HFFc6 (cell line): ENCODE measurements at regions not wholly inside any gene's neighbourhood (a gene's known extent, or its start where the extent isn't known, plus 50 kb on each side); places are given as distances from the start of the nearest gene placed in this dataset.

Source experiments
- DNase-seq: peaks from one replicate; pipeline ENCODE4 v3.0.0-alpha.2; 2018
- H3K27ac Mint-ChIP-seq: 2 replicates; pipeline ENCODE4 v1.8.0; 2020; ENCODE audit warnings: mild to moderate bottlenecking, mixed read lengths
- H3K27me3 Mint-ChIP-seq: 2 replicates; pipeline ENCODE4 v1.8.0; 2021; ENCODE audit warnings: mild to moderate bottlenecking, moderate library complexity, mixed read lengths; ENCODE audit not compliant: insufficient read depth
- H3K36me3 Mint-ChIP-seq: 2 replicates; pipeline ENCODE4 v1.8.0; 2021; ENCODE audit warnings: low read depth, mixed read lengths
- H3K4me1 Mint-ChIP-seq: 2 replicates; pipeline ENCODE4 v1.8.0; 2020; ENCODE audit warnings: low read depth, mixed read lengths
- H3K4me3 Mint-ChIP-seq: 2 replicates; pipeline ENCODE4 v1.8.0; 2020; ENCODE audit warnings: mild to moderate bottlenecking, moderate library complexity, mixed read lengths
- H3K9me3 Mint-ChIP-seq: 2 replicates; pipeline ENCODE4 v1.8.0; 2020; ENCODE audit warnings: mild to moderate bottlenecking, mixed read lengths
- TF ChIP-seq, protein P1 (sequence below): fragments of 200-600 bp; sonication (generic); IDR thresholded peaks from 2 replicates; pipeline ENCODE4 v1.5.0; 2021; ENCODE audit warnings: antibody characterized with exemption, mild to moderate bottlenecking

DNA sequence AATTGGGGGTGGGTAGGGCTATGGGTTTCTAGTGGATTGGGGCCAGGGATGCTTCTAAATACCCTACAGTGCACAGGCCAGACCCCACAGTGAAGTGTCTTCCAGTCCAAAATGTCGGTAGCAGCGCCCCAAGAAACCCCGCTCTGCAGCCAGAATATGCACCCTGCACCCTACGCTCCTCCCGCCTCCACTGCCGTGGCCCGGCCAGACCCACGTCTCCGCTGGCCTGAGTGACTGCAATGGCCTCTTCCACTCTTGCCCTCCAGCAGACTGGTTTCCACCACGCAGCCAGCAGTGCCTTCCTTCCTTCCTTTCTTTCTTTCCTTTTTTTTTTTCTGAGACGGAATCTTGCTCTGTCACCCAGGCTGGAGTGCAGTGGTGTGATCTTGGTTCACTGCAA is 91.4 kb upstream of the TAF1B start:
- DNase-seq: no peak
- peak overlapping the region; percentile 97 for H3K27ac Mint-ChIP-seq
- peaks cover 37% of the 10 kb centered on the region for H3K4me1 Mint-ChIP-seq
- no peaks in the 10 kb centered on the region for H3K9me3 Mint-ChIP-seq
- no peak overlapping the region for H3K4me3 Mint-ChIP-seq
- H3K27me3 Mint-ChIP-seq: peaks cover 3% of the 10 kb centered on the region
- no peaks in the 10 kb centered on the region for H3K36me3 Mint-ChIP-seq
- TF ChIP-seq, protein P1, sequence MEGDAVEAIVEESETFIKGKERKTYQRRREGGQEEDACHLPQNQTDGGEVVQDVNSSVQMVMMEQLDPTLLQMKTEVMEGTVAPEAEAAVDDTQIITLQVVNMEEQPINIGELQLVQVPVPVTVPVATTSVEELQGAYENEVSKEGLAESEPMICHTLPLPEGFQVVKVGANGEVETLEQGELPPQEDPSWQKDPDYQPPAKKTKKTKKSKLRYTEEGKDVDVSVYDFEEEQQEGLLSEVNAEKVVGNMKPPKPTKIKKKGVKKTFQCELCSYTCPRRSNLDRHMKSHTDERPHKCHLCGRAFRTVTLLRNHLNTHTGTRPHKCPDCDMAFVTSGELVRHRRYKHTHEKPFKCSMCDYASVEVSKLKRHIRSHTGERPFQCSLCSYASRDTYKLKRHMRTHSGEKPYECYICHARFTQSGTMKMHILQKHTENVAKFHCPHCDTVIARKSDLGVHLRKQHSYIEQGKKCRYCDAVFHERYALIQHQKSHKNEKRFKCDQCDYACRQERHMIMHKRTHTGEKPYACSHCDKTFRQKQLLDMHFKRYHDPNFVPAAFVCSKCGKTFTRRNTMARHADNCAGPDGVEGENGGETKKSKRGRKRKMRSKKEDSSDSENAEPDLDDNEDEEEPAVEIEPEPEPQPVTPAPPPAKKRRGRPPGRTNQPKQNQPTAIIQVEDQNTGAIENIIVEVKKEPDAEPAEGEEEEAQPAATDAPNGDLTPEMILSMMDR: no peak

DNA sequence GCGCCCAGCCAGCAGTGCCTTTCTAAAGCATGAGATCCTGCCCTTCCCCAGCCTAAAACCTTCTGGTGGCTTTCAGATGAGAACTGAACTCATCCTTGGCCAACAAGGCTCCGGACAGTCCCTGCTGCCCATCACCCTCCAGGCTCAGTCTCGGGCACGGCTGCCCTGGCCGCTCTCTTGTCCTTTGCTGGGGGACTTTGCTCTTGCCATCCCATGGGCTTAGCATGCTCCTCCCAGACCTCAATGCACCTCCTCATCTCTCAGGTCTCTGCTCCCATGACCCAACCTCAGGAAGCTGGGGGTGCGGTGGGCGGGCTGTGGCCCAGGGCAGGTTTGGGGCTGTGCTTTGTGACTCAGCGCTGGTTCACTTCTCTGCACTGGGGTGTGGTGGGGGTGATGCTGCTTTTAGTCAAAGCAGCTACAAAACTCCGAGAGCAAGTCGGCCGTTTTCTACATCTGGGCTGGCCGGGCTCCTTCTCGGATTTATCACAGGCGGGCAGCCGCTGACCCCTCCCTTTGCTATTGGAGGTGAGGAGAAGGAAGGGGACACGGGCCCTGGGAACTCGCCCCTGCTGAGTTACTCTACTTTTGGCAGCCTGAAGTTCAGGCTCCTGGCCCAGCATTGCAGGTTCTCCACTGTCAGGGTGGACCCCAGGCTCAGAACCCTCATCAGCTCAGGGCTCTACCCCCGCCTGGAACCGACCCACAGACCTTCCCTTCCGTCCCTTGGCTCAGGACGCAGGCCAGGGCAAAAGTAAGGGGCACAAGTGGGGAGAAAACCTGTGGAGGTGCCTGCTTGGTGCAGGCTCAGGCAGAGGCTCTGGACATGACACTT is 90.6 kb upstream of the TAF1B start:
- Mint-ChIP-seq H3K36me3 (no peaks in the 10 kb centered on the region), H3K9me3 (no peaks in the 10 kb centered on the region), H3K4me1 (peaks cover 43% of the 10 kb centered on the region), H3K27me3 (peaks cover 6% of the 10 kb centered on the region), H3K4me3 (peak overlapping the region; percentile 78), H3K27ac (peak overlapping the region; percentile 97)
- peak; percentile 86 for DNase-seq
- TF ChIP-seq, protein P1: no peak

DNA sequence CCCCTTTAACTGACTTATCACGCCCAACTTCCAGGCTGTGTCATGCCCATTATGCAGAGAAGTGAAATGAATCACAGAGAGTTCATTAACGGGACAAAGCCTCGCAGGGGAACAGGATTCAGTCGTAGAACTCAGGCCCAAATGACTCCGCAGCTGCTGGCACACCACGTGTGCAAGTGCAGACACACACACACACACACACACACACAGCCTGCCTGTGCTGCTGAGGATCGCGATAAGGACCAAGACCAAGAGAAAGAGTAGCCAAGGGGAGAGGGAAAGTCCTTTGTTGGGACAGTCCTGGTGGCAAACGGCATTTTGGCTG is 90.0 kb upstream of the TAF1B start:
- Mint-ChIP-seq H3K27ac (peak overlapping the region; percentile 97), H3K36me3 (no peaks in the 10 kb centered on the region), H3K27me3 (peaks cover 6% of the 10 kb centered on the region), H3K4me3 (peak overlapping the region; percentile 78), H3K9me3 (no peaks in the 10 kb centered on the region), H3K4me1 (peaks cover 47% of the 10 kb centered on the region)
- DNase-seq: peak; percentile 96
- TF ChIP-seq, protein P1: no peak

DNA sequence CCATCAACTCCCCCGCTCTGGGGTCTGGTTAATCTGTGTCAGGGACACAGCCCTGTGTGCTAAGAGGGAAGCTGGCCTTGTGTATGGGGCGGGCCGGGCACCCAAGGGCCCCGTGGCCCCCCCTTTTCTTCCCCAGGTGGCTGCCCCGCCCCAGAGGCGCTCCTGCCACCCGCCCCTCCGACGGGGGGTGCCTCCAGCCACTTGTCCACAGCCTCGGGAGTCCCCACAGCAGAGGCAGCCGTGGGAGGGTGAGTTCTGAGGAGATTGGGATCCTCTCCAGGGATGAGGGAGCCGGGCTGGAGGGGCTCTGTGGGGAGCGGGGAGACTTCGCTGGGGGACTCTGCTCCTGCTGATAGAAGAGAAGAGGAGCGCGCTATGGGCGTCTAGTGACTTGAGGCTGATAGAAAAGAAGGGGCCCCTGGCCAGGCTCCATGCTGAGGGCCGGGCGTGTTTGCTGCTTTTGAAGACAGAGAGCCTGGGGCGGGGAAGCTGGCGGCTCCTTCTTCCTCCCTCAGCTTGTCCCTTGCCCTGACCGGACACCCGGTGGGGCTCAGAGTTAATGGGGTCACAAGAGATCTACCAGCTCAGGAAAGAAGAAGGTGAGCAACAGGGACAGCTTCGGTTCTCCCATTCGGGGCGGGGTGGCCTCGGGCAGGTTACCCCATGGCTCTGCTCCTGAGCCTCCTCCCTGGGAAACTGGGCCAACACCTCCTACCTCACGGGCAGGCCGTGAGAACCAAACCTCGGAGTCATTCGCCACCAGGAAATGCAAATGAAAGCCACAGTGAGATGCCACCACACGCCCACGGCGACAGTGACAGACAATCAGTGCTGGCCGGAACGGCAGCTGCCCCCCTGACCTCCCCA is 89.4 kb upstream of the TAF1B start:
- Mint-ChIP-seq H3K4me3 (peak overlapping the region; percentile 78; the same call in 1 of the 2 replicates), H3K27ac (peak overlapping the region; percentile 97), H3K27me3 (peaks cover 6% of the 10 kb centered on the region), H3K36me3 (no peaks in the 10 kb centered on the region), H3K9me3 (no peaks in the 10 kb centered on the region), H3K4me1 (peaks cover 47% of the 10 kb centered on the region)
- TF ChIP-seq, protein P1: no peak
- no peak for DNase-seq

DNA sequence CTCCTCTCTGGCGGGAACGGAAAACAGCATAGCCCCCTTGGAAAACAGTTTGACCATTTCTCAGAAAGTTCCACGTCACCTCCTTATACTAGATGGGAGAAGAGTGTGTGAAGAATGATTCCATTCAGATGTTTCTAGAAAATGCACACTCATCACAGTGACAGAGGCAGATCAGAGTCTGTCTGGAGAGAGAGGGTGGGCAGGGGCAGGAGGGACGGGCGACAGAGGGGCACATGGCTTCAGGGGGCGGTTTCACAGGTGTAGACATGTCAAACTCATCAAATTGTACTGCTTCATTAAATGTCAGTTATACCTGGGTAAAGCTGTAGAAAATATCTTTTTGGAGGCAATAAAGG is 88.8 kb upstream of the TAF1B start:
- peak overlapping the region; percentile 97 for H3K27ac Mint-ChIP-seq
- TF ChIP-seq, protein P1: no peak
- no peak for DNase-seq
- no peaks in the 10 kb centered on the region for H3K9me3 Mint-ChIP-seq
- H3K36me3 Mint-ChIP-seq: no peaks in the 10 kb centered on the region
- H3K4me3 Mint-ChIP-seq: no peak overlapping the region
- peaks cover 6% of the 10 kb centered on the region for H3K27me3 Mint-ChIP-seq
- H3K4me1 Mint-ChIP-seq: peaks cover 47% of the 10 kb centered on the region
